PC-3 (cell line): ENCODE measurements at regions not wholly inside any gene's neighbourhood (a gene's known extent, or its start where the extent isn't known, plus 50 kb on each side); places are given as distances from the start of the nearest gene placed in this dataset.

Experiments used
- ATAC-seq: fragments of 200-7000 bp; cut with Tn5 transposase; 2 replicates; pipeline ENCODE4 v1.9.1; 2020; ENCODE audit warnings: mild to moderate bottlenecking, moderate library complexity
- BruUV-seq: library from RNA; stranded (reverse); fragments of 400-500 nt; replicated peaks from 2 replicates; lab custom pipeline; 2021; lab: Mats Ljungman, UMichigan
- CTCF ChIA-PET: fragments of 300-600 bp; sonication (Branson Sonifier 250); formaldehyde crosslinking; loops from one replicate; lab custom pipeline; 2022; ENCODE audit warnings: antibody characterized with exemption; lab: Charles Lee
- POLR2A ChIA-PET: fragments of 300-600 bp; sonication (Branson Sonifier 250); formaldehyde crosslinking; loops from one replicate; lab custom pipeline; 2022; ENCODE audit warnings: antibody characterized with exemption; ENCODE audit not compliant: unreplicated experiment; lab: Charles Lee
- DNase-seq: peaks from one replicate; pipeline ENCODE4 v3.0.0-alpha.2; 2015
- H2AFZ ChIP-seq: fragments of 300-600 bp; sonication (generic); 2 replicates; pipeline ENCODE4 v1.6.0; 2016; ENCODE audit warnings: antibody characterized with exemption, low read length
- H3F3A ChIP-seq: fragments of 300-600 bp; sonication (generic); one replicate; pipeline ENCODE4 v1.6.0; 2017; ENCODE audit warnings: antibody characterized with exemption, low read length, control low read depth, mild to moderate bottlenecking; ENCODE audit not compliant: unreplicated experiment
- H3K27ac ChIP-seq: fragments of 300-600 bp; sonication (generic); 2 replicates; pipeline ENCODE4 v1.5.1; 2016; ENCODE audit warnings: mild to moderate bottlenecking, low read length
- H3K27me3 ChIP-seq: fragments of 300-600 bp; sonication (generic); 2 replicates; pipeline ENCODE4 v1.6.1; 2016; ENCODE audit warnings: low read length, mixed read lengths
- H3K36me3 ChIP-seq: fragments of 300-600 bp; sonication (generic); 2 replicates; pipeline ENCODE4 v1.6.1; 2016; ENCODE audit warnings: low read depth, mixed run types, low read length, mixed read lengths
- H3K4me1 ChIP-seq: fragments of 300-600 bp; sonication (generic); 2 replicates; pipeline ENCODE4 v1.5.1; 2016; ENCODE audit warnings: low read length; ENCODE audit not compliant: insufficient read depth
- H3K4me2 ChIP-seq: fragments of 300-600 bp; sonication (generic); 2 replicates; pipeline ENCODE4 v1.6.0; 2016; ENCODE audit warnings: low read length
- H3K4me3 ChIP-seq: fragments of 300-600 bp; sonication (generic); 2 replicates; pipeline ENCODE4 v1.5.1; 2016; ENCODE audit warnings: mild to moderate bottlenecking, low read length, mixed read lengths
- H3K79me2 ChIP-seq: fragments of 300-600 bp; sonication (generic); 2 replicates; pipeline ENCODE4 v1.6.1; 2017; ENCODE audit warnings: low read length, mixed read lengths
- H3K9ac ChIP-seq: fragments of 300-600 bp; sonication (generic); 2 replicates; pipeline ENCODE4 v1.6.0; 2016; ENCODE audit warnings: mild to moderate bottlenecking, low read length
- H3K9me2 ChIP-seq: fragments of 300-600 bp; sonication (generic); replicated peaks from 2 replicates; pipeline ENCODE4 v1.6.1; 2016; ENCODE audit warnings: mixed run types, low read length, mixed read lengths
- H3K9me3 ChIP-seq: fragments of 300-600 bp; sonication (generic); 2 replicates; pipeline ENCODE4 v1.6.1; 2016; ENCODE audit warnings: low read length, mixed read lengths
- H4K20me1 ChIP-seq: fragments of 300-600 bp; sonication (generic); 2 replicates; pipeline ENCODE4 v1.6.1; 2016; ENCODE audit warnings: low read length, mixed read lengths
- CTCF ChIP-seq: fragments of 300-600 bp; sonication (generic); conservative IDR thresholded peaks from 2 replicates; pipeline ENCODE4 v1.5.1; 2017; ENCODE audit warnings: antibody characterized with exemption, low read depth, mild to moderate bottlenecking, low read length
- EZH2 ChIP-seq: fragments of 300-600 bp; sonication (generic); IDR thresholded peaks from one replicate; pipeline ENCODE4 v1.6.1; 2017; ENCODE audit warnings: antibody characterized with exemption, mild to moderate bottlenecking, low read length; ENCODE audit not compliant: unreplicated experiment
- EZH2phosphoT487 ChIP-seq: fragments of 300-600 bp; sonication (generic); IDR thresholded peaks from 2 replicates; pipeline ENCODE4 v1.6.1; 2018; ENCODE audit warnings: mild to moderate bottlenecking, antibody characterized with exemption, low read length, borderline replicate concordance
- intact Hi-C: fragments of 100-400 bp; cut with micrococcal nuclease; formaldehyde crosslinking; loops from 2 replicates; pipeline ENCODE4 v1.9.0; 2023

GRCh38 chr18:26784599-26784998 lies 80.9 kb downstream of the AQP4 start:
- Histone ChIP-seq H3K4me1 (no peaks in the 10 kb centered on the region), H3K27me3 (peaks cover 51% of the 10 kb centered on the region), H3K36me3 (no peaks in the 10 kb centered on the region), H3K27ac (no peak overlapping the region), H3K4me2 (no peak overlapping the region), H4K20me1 (no peaks in the 10 kb centered on the region), H3F3A (no peaks in the 10 kb centered on the region), H3K4me3 (no peak overlapping the region), H3K9me3 (no peaks in the 10 kb centered on the region), H3K79me2 (no peaks in the 10 kb centered on the region), H2AFZ (no peak overlapping the region), H3K9ac (no peak overlapping the region), H3K9me2 (no peaks in the 10 kb centered on the region)
- ATAC-seq (peak; percentile 43; the same call in 1 of the 2 replicates), DNase-seq (no peak)
- POLR2A ChIA-PET: no interaction called here
- intact Hi-C loops: no loop called here
- no TSS peak for BruUV-seq
- CTCF ChIA-PET: no interaction called here
- TF ChIP-seq EZH2 (no peak), EZH2phosphoT487 (no peak), CTCF (no peak)

- Histone ChIP-seq H3K79me2 (no peaks in the 10 kb centered on the region), H4K20me1 (no peaks in the 10 kb centered on the region), H3K4me3 (no peak overlapping the region), H3K27ac (no peak overlapping the region), H3K36me3 (no peaks in the 10 kb centered on the region), H3K9ac (no peak overlapping the region), H3K27me3 (peaks cover 60% of the 10 kb centered on the region), H3K9me2 (no peaks in the 10 kb centered on the region), H2AFZ (no peak overlapping the region), H3K4me1 (no peaks in the 10 kb centered on the region), H3K4me2 (no peak overlapping the region), H3K9me3 (no peaks in the 10 kb centered on the region), H3F3A (no peaks in the 10 kb centered on the region)
- intact Hi-C loops: no loop called here
- ChIA-PET CTCF (no interaction called here), POLR2A (no interaction called here)
- no peak for ATAC-seq
- DNase-seq: no peak
- TF ChIP-seq EZH2phosphoT487 (no peak), CTCF (no peak), EZH2 (no peak)
- no TSS peak for BruUV-seq
Observed at GRCh38 chr18:26783170-26783569, 82.3 kb downstream of the AQP4 start.

GRCh38 chr18:26780520-26781325 lies 84.8 kb downstream of the AQP4 start:
- ChIA-PET CTCF (no interaction called here), POLR2A (interaction anchor here (0.6 kb wide), 1 partner anchor 124 kb away, joined by 6 read pairs; no protein-coding TSS in a partner anchor)
- intact Hi-C loops: no loop called here
- no peak overlapping the region for H3K9ac ChIP-seq
- H3K4me1 ChIP-seq: no peaks in the 10 kb centered on the region
- H3K9me3 ChIP-seq: no peaks in the 10 kb centered on the region
- no peaks in the 10 kb centered on the region for H3F3A ChIP-seq
- H3K27me3 ChIP-seq: peaks cover 54% of the 10 kb centered on the region
- no peak overlapping the region for H3K27ac ChIP-seq
- TF ChIP-seq EZH2: no peak
- TF ChIP-seq CTCF: no peak
- TF ChIP-seq EZH2phosphoT487: no peak
- H3K9me2 ChIP-seq: no peaks in the 10 kb centered on the region
- ATAC-seq (no peak), DNase-seq (no peak)
- H3K36me3 ChIP-seq: no peaks in the 10 kb centered on the region
- BruUV-seq: no TSS peak
- no peaks in the 10 kb centered on the region for H3K79me2 ChIP-seq
- H4K20me1 ChIP-seq: no peaks in the 10 kb centered on the region
- H3K4me2 ChIP-seq: no peak overlapping the region
- H2AFZ ChIP-seq: no peak overlapping the region
- no peak overlapping the region for H3K4me3 ChIP-seq
